ENCODE measurements at regions not wholly inside any gene's neighbourhood (a gene's known extent, or its start where the extent isn't known, plus 50 kb on each side); places are given as distances from the start of the nearest gene placed in this dataset.

GRCh38 chr18:26792661-26793060, 72.8 kb downstream of the AQP4 start:
- TF ChIP-seq POLR2A (IDR thresholded peaks at IDR 0.05): no peak
- TF ChIP-seq, protein P1, sequence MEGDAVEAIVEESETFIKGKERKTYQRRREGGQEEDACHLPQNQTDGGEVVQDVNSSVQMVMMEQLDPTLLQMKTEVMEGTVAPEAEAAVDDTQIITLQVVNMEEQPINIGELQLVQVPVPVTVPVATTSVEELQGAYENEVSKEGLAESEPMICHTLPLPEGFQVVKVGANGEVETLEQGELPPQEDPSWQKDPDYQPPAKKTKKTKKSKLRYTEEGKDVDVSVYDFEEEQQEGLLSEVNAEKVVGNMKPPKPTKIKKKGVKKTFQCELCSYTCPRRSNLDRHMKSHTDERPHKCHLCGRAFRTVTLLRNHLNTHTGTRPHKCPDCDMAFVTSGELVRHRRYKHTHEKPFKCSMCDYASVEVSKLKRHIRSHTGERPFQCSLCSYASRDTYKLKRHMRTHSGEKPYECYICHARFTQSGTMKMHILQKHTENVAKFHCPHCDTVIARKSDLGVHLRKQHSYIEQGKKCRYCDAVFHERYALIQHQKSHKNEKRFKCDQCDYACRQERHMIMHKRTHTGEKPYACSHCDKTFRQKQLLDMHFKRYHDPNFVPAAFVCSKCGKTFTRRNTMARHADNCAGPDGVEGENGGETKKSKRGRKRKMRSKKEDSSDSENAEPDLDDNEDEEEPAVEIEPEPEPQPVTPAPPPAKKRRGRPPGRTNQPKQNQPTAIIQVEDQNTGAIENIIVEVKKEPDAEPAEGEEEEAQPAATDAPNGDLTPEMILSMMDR (IDR thresholded peaks at IDR 0.05): no peak
